Stimulated activated CD4-positive, alpha-beta T cell treated with anti-CD3 and anti-CD28 coated beads, Interleukin-1b, Interleukin-23, amount 100 ng/mL, for 1 hour (primary cell): ENCODE measurements at regions not wholly inside any gene's neighbourhood (a gene's known extent, or its start where the extent isn't known, plus 50 kb on each side); places are given as distances from the start of the nearest gene placed in this dataset.
"Not testable (repeated sequence)": the region's sequence is repeated elsewhere in the genome, so short reads cannot be mapped to it uniquely, and the experiment has no call there.

ENCODE experiments used
- DNase-seq, 2 donors: peaks; one replicate each; pipeline ENCODE4 v3.0.0-alpha.2; 2020; ENCODE audit warnings: low read depth in 2 of 2

- DNase-seq: peak; percentile 99
These were observed 121.3 kb upstream of the FBXO28 start for GRCh38 chr1:223992456-223993246.

GRCh38 chr1:223991297-223991857 lies 122.5 kb upstream of the FBXO28 start:
- DNase-seq: not testable (repeated sequence)

- DNase-seq: not testable (repeated sequence)
These were observed 116.2 kb upstream of the TP53BP2 start for GRCh38 chr1:223961985-223962384.

GRCh38 chr1:223952801-223953200 lies 107.1 kb upstream of the TP53BP2 start:
- not testable (repeated sequence) for DNase-seq

- not testable (repeated sequence) for DNase-seq
These were observed 105.8 kb upstream of the TP53BP2 start for GRCh38 chr1:223951551-223951950.

GRCh38 chr1:223949944-223950343 lies 104.2 kb upstream of the TP53BP2 start:
- DNase-seq: not testable (repeated sequence)

- not testable (repeated sequence) for DNase-seq
These were observed 102.3 kb upstream of the TP53BP2 start for GRCh38 chr1:223948041-223948440.

GRCh38 chr1:223936592-223936991 lies 90.8 kb upstream of the TP53BP2 start:
- DNase-seq: not testable (repeated sequence)

- DNase-seq: not testable (repeated sequence)
These were observed 85.7 kb upstream of the TP53BP2 start for GRCh38 chr1:223931476-223931875.

- DNase-seq: not testable (repeated sequence)
These were observed 75.1 kb upstream of the TP53BP2 start for GRCh38 chr1:223920805-223921204.

- not testable (repeated sequence) for DNase-seq
These were observed 69.7 kb upstream of the TP53BP2 start for GRCh38 chr1:223915476-223915875.

GRCh38 chr1:223913715-223914114 lies 68.0 kb upstream of the TP53BP2 start:
- DNase-seq: not testable (repeated sequence)

- DNase-seq: not testable (repeated sequence)
These were observed 62.3 kb upstream of the TP53BP2 start for GRCh38 chr1:223907943-223908587.

GRCh38 chr1:223903221-223903620 lies 57.5 kb upstream of the TP53BP2 start:
- not testable (repeated sequence) for DNase-seq

GRCh38 chr1:223899775-223900174 lies 54.0 kb upstream of the TP53BP2 start:
- DNase-seq: not testable (repeated sequence)

GRCh38 chr1:223897097-223897496 lies 51.4 kb upstream of the TP53BP2 start:
- DNase-seq: not testable (repeated sequence)

GRCh38 chr1:223895950-223896349 lies 50.2 kb upstream of the TP53BP2 start:
- not testable (repeated sequence) for DNase-seq
